H1 (cell line): ENCODE measurements at regions not wholly inside any gene's neighbourhood (a gene's known extent, or its start where the extent isn't known, plus 50 kb on each side); places are given as distances from the start of the nearest gene placed in this dataset.

Experiments
- CTCF ChIA-PET: fragments of 300-600 bp; sonication (Branson Sonifier 250); formaldehyde crosslinking; loops from one replicate; lab custom pipeline; 2021; ENCODE audit not compliant: partially characterized antibody; lab: Charles Lee
- POLR2A ChIA-PET: fragments of 300-600 bp; sonication (Branson Sonifier 250); formaldehyde crosslinking; loops from one replicate; lab custom pipeline; 2021; ENCODE audit warnings: inconsistent platforms; ENCODE audit not compliant: partially characterized antibody; lab: Charles Lee
- DNase-seq, 2 experiments: peaks; one replicate each; pipeline versions ENCODE4 v3.0.0 to v3.0.0-alpha.2; 2010 to 2022; ENCODE audit warnings: low spot score in 2 of 2, low read depth in 1 of 2, mixed read lengths in 1 of 2
- FAIRE-seq: peaks from 2 replicates; lab custom pipeline; 2011; peaks lifted over from hg19 to GRCh38; lab: Jason Lieb, UNC
- H2AFZ ChIP-seq: 2 replicates; pipeline ENCODE4 v1.8.1; 2012; ENCODE audit warnings: low read length, inconsistent platforms
- H2AK5ac ChIP-seq: 2 replicates; pipeline ENCODE4 v1.6.1; 2013; ENCODE audit warnings: low read depth, low read length
- H2BK120ac ChIP-seq: replicated peaks from 2 replicates; pipeline ENCODE3; 2013; ENCODE audit warnings: low read depth, low read length, inconsistent platforms
- H2BK12ac ChIP-seq: 2 replicates; pipeline ENCODE4 v1.6.1; 2013; ENCODE audit warnings: low read depth, low read length
- H2BK15ac ChIP-seq: 2 replicates; pipeline ENCODE4 v1.6.1; 2013; ENCODE audit warnings: low read length
- H2BK20ac ChIP-seq: 2 replicates; pipeline ENCODE4 v1.6.1; 2013; ENCODE audit warnings: low read length
- H2BK5ac ChIP-seq: 2 replicates; pipeline ENCODE4 v1.6.1; 2013; ENCODE audit warnings: low read depth, low read length
- H3K14ac ChIP-seq: 2 replicates; pipeline ENCODE4 v1.6.1; 2013; ENCODE audit warnings: inconsistent platforms; ENCODE audit not compliant: insufficient read length
- H3K18ac ChIP-seq: 2 replicates; pipeline ENCODE4 v1.6.1; 2013; ENCODE audit warnings: low read length; ENCODE audit errors: extremely low read depth
- H3K23ac ChIP-seq: 2 replicates; pipeline ENCODE4 v1.6.1; 2013; ENCODE audit warnings: inconsistent platforms; ENCODE audit not compliant: insufficient read length
- H3K23me2 ChIP-seq: 2 replicates; pipeline ENCODE4 v1.6.1; 2013; ENCODE audit warnings: low read depth, low read length
- H3K27ac ChIP-seq: 2 replicates; pipeline ENCODE4 v1.6.1; 2011; ENCODE audit warnings: low read depth, low read length, inconsistent platforms
- H3K27me3 ChIP-seq, 4 experiments: replicated peaks in 1 of 4; 1 replicate in 1 of 4; 2 replicates in 3 of 4; pipeline versions ENCODE4 v1.6.1 to v1.8.1; 2011 to 2013; ENCODE audit warnings: low read length in 3 of 4, mild to moderate bottlenecking in 3 of 4, inconsistent platforms in 2 of 4, mixed read lengths in 2 of 4, moderate library complexity in 1 of 4; ENCODE audit not compliant: control insufficient read depth in 3 of 4, insufficient read depth in 3 of 4; ENCODE audit errors: extremely low read depth in 1 of 4
- H3K36me3 ChIP-seq, 4 experiments: 2 replicates each; pipeline versions ENCODE4 v1.6.1 to v1.8.1; 2011 to 2013; ENCODE audit warnings: mild to moderate bottlenecking in 4 of 4, low read length in 3 of 4, moderate library complexity in 2 of 4, control low read depth in 1 of 4, inconsistent platforms in 1 of 4; ENCODE audit not compliant: insufficient read depth in 4 of 4, control insufficient read depth in 2 of 4
- H3K4ac ChIP-seq: replicated peaks from 2 replicates; pipeline ENCODE3; 2013; ENCODE audit warnings: low read length, low read depth, mixed read lengths, inconsistent platforms; ENCODE audit not compliant: insufficient read length
- H3K4me1 ChIP-seq, 4 experiments: replicated peaks in 1 of 4; 1 replicate in 1 of 4; 2 replicates in 3 of 4; pipeline versions ENCODE4 v1.6.1 to v1.8.1; 2011 to 2013; ENCODE audit warnings: low read length in 3 of 4, inconsistent platforms in 2 of 4, mixed read lengths in 1 of 4; ENCODE audit not compliant: insufficient read depth in 4 of 4, control insufficient read depth in 3 of 4
- H3K4me2 ChIP-seq, 2 experiments: 2 replicates each; pipeline versions ENCODE4 v1.6.1 to v1.8.1; 2011 to 2013; ENCODE audit warnings: low read depth in 2 of 2, low read length in 2 of 2, control low read depth in 1 of 2, inconsistent platforms in 1 of 2, mild to moderate bottlenecking in 1 of 2; ENCODE audit not compliant: insufficient read depth in 1 of 2
- H3K4me3 ChIP-seq, 4 experiments: fragments of 200-600, 300-600 bp in 1 of 4; sonication (generic), shearing (Covaris generic), sonication (Bioruptor Twin) in 1 of 4; 2 replicates each; pipeline versions ENCODE4 v1.5.1 to v1.8.1; 2011 to 2016; ENCODE audit warnings: low read length in 4 of 4, low read depth in 3 of 4, control low read depth in 2 of 4, inconsistent platforms in 2 of 4, mild to moderate bottlenecking in 2 of 4, mixed read lengths in 1 of 4, moderate library complexity in 1 of 4; ENCODE audit not compliant: insufficient read depth in 2 of 4; ENCODE audit errors: extremely low read depth in 1 of 4
- H3K56ac ChIP-seq: replicated peaks from 2 replicates; pipeline ENCODE3; 2013; ENCODE audit warnings: low read depth, mild to moderate bottlenecking, mixed read lengths, low read length, inconsistent platforms; ENCODE audit not compliant: insufficient read length
- H3K79me1 ChIP-seq: 2 replicates; pipeline ENCODE4 v1.6.1; 2013; ENCODE audit warnings: low read depth, low read length, control low read depth
- H3K79me2 ChIP-seq, 2 experiments: 2 replicates each; pipeline versions ENCODE4 v1.6.1 to v1.8.1; 2012 to 2013; ENCODE audit warnings: low read length in 2 of 2, mild to moderate bottlenecking in 2 of 2, inconsistent platforms in 1 of 2; ENCODE audit not compliant: insufficient read depth in 2 of 2, control insufficient read depth in 1 of 2
- H3K9ac ChIP-seq, 4 experiments: replicated peaks in 1 of 4; 1 replicate in 1 of 4; 2 replicates in 3 of 4; pipeline versions ENCODE4 v1.6.1 to v1.8.1; 2011 to 2013; ENCODE audit warnings: low read depth in 3 of 4, low read length in 3 of 4, control low read depth in 2 of 4, mild to moderate bottlenecking in 2 of 4, moderate library complexity in 2 of 4, inconsistent platforms in 1 of 4; ENCODE audit errors: extremely low read depth in 1 of 4
- H3K9me3 ChIP-seq, 2 experiments: 2 replicates each; pipeline versions ENCODE4 v1.6.1 to v1.8.1; 2012 to 2013; ENCODE audit warnings: mild to moderate bottlenecking in 2 of 2, moderate library complexity in 2 of 2, control low read depth in 1 of 2, inconsistent platforms in 1 of 2, low read depth in 1 of 2, low read length in 1 of 2, mixed read lengths in 1 of 2; ENCODE audit not compliant: insufficient read depth in 2 of 2
- H4K20me1 ChIP-seq, 2 experiments: replicated peaks in 1 of 2; 2 replicates each; pipeline versions ENCODE3 to v1.8.1; 2011 to 2013; ENCODE audit warnings: inconsistent platforms in 2 of 2, low read length in 2 of 2, mild to moderate bottlenecking in 1 of 2; ENCODE audit not compliant: insufficient read depth in 2 of 2, control insufficient read depth in 1 of 2
- H4K5ac ChIP-seq: 2 replicates; pipeline ENCODE4 v1.6.1; 2013; ENCODE audit warnings: low read length, low read depth, mixed read lengths, inconsistent platforms; ENCODE audit not compliant: insufficient read length
- H4K8ac ChIP-seq: 2 replicates; pipeline ENCODE4 v1.8.0; 2013; ENCODE audit warnings: mild to moderate bottlenecking, moderate library complexity, low read length, inconsistent platforms; ENCODE audit not compliant: insufficient read depth; ENCODE audit errors: extremely low read depth
- H4K91ac ChIP-seq: replicated peaks from 2 replicates; pipeline ENCODE3; 2013; ENCODE audit warnings: low read length, mixed read lengths, inconsistent platforms; ENCODE audit not compliant: insufficient read length
- CBX5 ChIP-seq: fragments of 300-800, 300-1000 bp; sonication (generic); IDR thresholded peaks from 2 replicates; pipeline ENCODE4 v1.7.1; 2016; ENCODE audit warnings: antibody characterized with exemption, low read length, low read depth
- CREB1 ChIP-seq: IDR thresholded peaks from 2 replicates; pipeline ENCODE4 v1.6.1; 2012; ENCODE audit warnings: inconsistent platforms
- EGR1 ChIP-seq: IDR thresholded peaks from 2 replicates; pipeline ENCODE4 v1.6.1; 2011; ENCODE audit warnings: low read depth, low read length, borderline replicate concordance
- GTF2F1 ChIP-seq: IDR thresholded peaks from 2 replicates; pipeline ENCODE4 v1.6.1; 2012; ENCODE audit warnings: low read depth, low read length, improper control_type of control experiment, borderline replicate concordance
- HDAC6 ChIP-seq: IDR thresholded peaks from one replicate; pipeline ENCODE4 v1.7.1; 2012; ENCODE audit warnings: low read depth, mild to moderate bottlenecking, inconsistent platforms, low read length, moderate library complexity
- JUN ChIP-seq: IDR thresholded peaks from 2 replicates; pipeline ENCODE4 v1.6.1; 2011; ENCODE audit warnings: low read depth, mild to moderate bottlenecking, improper control_type of control experiment, low read length
- MAX ChIP-seq: IDR thresholded peaks from 2 replicates; pipeline ENCODE4 v1.6.1; 2012; ENCODE audit warnings: inconsistent platforms
- NRF1 ChIP-seq: IDR thresholded peaks from 2 replicates; pipeline ENCODE4 v1.6.1; 2011; ENCODE audit warnings: mild to moderate bottlenecking, low read depth, low read length, improper control_type of control experiment
- RBBP5 ChIP-seq: IDR thresholded peaks from 2 replicates; pipeline ENCODE4 v1.7.1; 2012; ENCODE audit warnings: low read depth, mild to moderate bottlenecking, inconsistent platforms, low read length, moderate library complexity, borderline replicate concordance
- SP2 ChIP-seq: IDR thresholded peaks from 2 replicates; pipeline ENCODE4 v1.6.1; 2012; ENCODE audit warnings: mild to moderate bottlenecking, low read length, inconsistent platforms
- SUZ12 ChIP-seq: fragments of 200-600 bp; sonication (generic); IDR thresholded peaks from 2 replicates; pipeline ENCODE4 v1.6.1; 2012; ENCODE audit warnings: mild to moderate bottlenecking, inconsistent platforms, low read length, moderate library complexity, mixed read lengths
- TBP ChIP-seq: IDR thresholded peaks from 2 replicates; pipeline ENCODE4 v1.6.1; 2011; ENCODE audit warnings: low read depth, low read length, improper control_type of control experiment
- USF2 ChIP-seq: IDR thresholded peaks from 2 replicates; pipeline ENCODE4 v1.6.1; 2011; ENCODE audit warnings: low read length, improper control_type of control experiment
- WGBS, 2 experiments: shearing (Covaris generic) in 1 of 2; methylation state at CpG; one replicate each; pipeline versions ENCODE4 v1.1.6 to v1.1.7; 2013 to 2015; ENCODE audit warnings: low lambda C conversion rate in 2 of 2, mixed read lengths in 2 of 2, inconsistent platforms in 1 of 2, low coverage in 1 of 2, missing lambda C conversion rate in 1 of 2; ENCODE audit not compliant: insufficient replicate concordance in 2 of 2, insufficient coverage in 1 of 2, insufficient read length in 1 of 2; ENCODE audit errors: extremely low coverage in 1 of 2, missing lambda C conversion rate in 1 of 2; 5-methylcytosine and 5-hydroxymethylcytosine counted together

GRCh38 chr6:139779988-139780774 lies 405.7 kb upstream of the CITED2 start:
- Histone ChIP-seq H3K56ac (no peak overlapping the region), H2BK15ac (no peak overlapping the region), H3K23ac (no peak overlapping the region), H2BK5ac (no peak overlapping the region), H3K9me3 (peaks cover 0 to 5% of the 10 kb centered on the region in 2 experiments; a peak in 2 of 4 replicates), H4K8ac (no peak overlapping the region), H3K14ac (no peak overlapping the region), H3K4me2 (no peak overlapping the region), H2BK20ac (no peak overlapping the region), H3K27me3 (no peaks in the 10 kb centered on the region), H3K79me1 (no peaks in the 10 kb centered on the region), H3K4ac (no peak overlapping the region), H4K20me1 (no peaks in the 10 kb centered on the region), H3K79me2 (no peaks in the 10 kb centered on the region), H2AFZ (no peak overlapping the region), H4K91ac (no peak overlapping the region), H3K18ac (no peak overlapping the region), H3K23me2 (no peaks in the 10 kb centered on the region), H3K4me3 (no peak overlapping the region), H3K27ac (no peak overlapping the region), H3K4me1 (peaks cover 0 to 17% (median 3%) of the 10 kb centered on the region in 4 experiments; a peak in 3 of 7 replicates), H2AK5ac (no peak overlapping the region), H4K5ac (no peak overlapping the region), H2BK120ac (no peak overlapping the region), H2BK12ac (no peak overlapping the region), H3K9ac (no peak overlapping the region), H3K36me3 (no peaks in the 10 kb centered on the region; a peak in 1 of 8 replicates)
- DNase-seq, result no peak
- ChIA-PET CTCF (no interaction called here), POLR2A (no interaction called here)
- WGBS, 2 experiments, result 88% methylated on average over 8 of the region's 8 CpGs; no CpG with 5 or more reads in 1 of the 2 experiments
- no peak for FAIRE-seq
- no peak for TF ChIP-seq EGR1
- TF ChIP-seq USF2, result no peak
- TF ChIP-seq NRF1, result no peak
- no peak for TF ChIP-seq SUZ12
- TF ChIP-seq RBBP5, result no peak
- TF ChIP-seq CBX5, result no peak
- no peak for TF ChIP-seq CREB1
- TF ChIP-seq GTF2F1, result no peak
- TF ChIP-seq TBP, result no peak
- TF ChIP-seq SP2, result no peak
- no peak for TF ChIP-seq HDAC6
- TF ChIP-seq MAX, result no peak
- no peak for TF ChIP-seq JUN
